Endothelial cell of umbilical vein (primary cell): ENCODE measurements at regions not wholly inside any gene's neighbourhood (a gene's known extent, or its start where the extent isn't known, plus 50 kb on each side); places are given as distances from the start of the nearest gene placed in this dataset.

Source experiments
- BruUV-seq: library from RNA; stranded (reverse); fragments of 400-500 nt; replicated peaks from 2 replicates; lab custom pipeline; 2021; lab: Mats Ljungman, UMichigan
- CTCF ChIA-PET: fragments of 300-600, 350-600 bp; sonication (Branson Sonifier 250); formaldehyde crosslinking; loops from one replicate; lab custom pipeline; 2021; ENCODE audit warnings: antibody characterized with exemption, inconsistent platforms; lab: Charles Lee
- POLR2A ChIA-PET: fragments of 300-600, 350-600 bp; sonication (Branson Sonifier 250); formaldehyde crosslinking; loops from one replicate; lab custom pipeline; 2021; ENCODE audit warnings: antibody characterized with exemption, inconsistent platforms; lab: Charles Lee
- DNase-seq: peaks from one replicate; pipeline ENCODE4 v3.0.0-alpha.2; 2011; ENCODE audit warnings: low read depth, low spot score
- FAIRE-seq: peaks from 2 replicates; lab custom pipeline; 2011; peaks lifted over from hg19 to GRCh38; lab: Jason Lieb, UNC
- H2AFZ ChIP-seq: 2 replicates; pipeline ENCODE4 v1.6.0; 2012; ENCODE audit warnings: low read depth, low read length, control low read depth, inconsistent platforms
- H3K27ac ChIP-seq: 2 replicates; pipeline ENCODE4 v1.5.1; 2011; ENCODE audit warnings: low read depth, mild to moderate bottlenecking, control low read depth, low read length, moderate library complexity; ENCODE audit not compliant: insufficient read depth
- H3K27me3 ChIP-seq, 2 experiments: 2 replicates each; pipeline versions ENCODE4 v1.6.0 to v1.6.1; 2011; ENCODE audit warnings: low read length in 2 of 2, mixed read lengths in 1 of 2; ENCODE audit not compliant: control insufficient read depth in 2 of 2, insufficient read depth in 2 of 2
- H3K36me3 ChIP-seq, 2 experiments: 2 replicates in 1 of 2; 3 replicates in 1 of 2; pipeline ENCODE4 v1.5.1; 2011; ENCODE audit warnings: low read length in 2 of 2, mild to moderate bottlenecking in 1 of 2, moderate library complexity in 1 of 2; ENCODE audit not compliant: control insufficient read depth in 2 of 2, insufficient read depth in 2 of 2; ENCODE audit errors: extremely low read depth in 1 of 2
- H3K4me1 ChIP-seq: 3 replicates; pipeline ENCODE4 v1.5.1; 2011; ENCODE audit warnings: mild to moderate bottlenecking, low read length; ENCODE audit not compliant: control insufficient read depth, insufficient read depth; ENCODE audit errors: extremely low read depth
- H3K4me2 ChIP-seq: 2 replicates; pipeline ENCODE4 v1.6.1; 2011; ENCODE audit warnings: low read length, control low read depth, mixed read lengths; ENCODE audit not compliant: insufficient read depth
- H3K4me3 ChIP-seq, 3 experiments: fragments of 200-600 bp in 1 of 3; sonication (generic), shearing (Covaris generic) in 1 of 3; replicated peaks in 1 of 3; 2 replicates each; pipeline ENCODE4 v1.5.1; 2011 to 2016; ENCODE audit warnings: control low read depth in 3 of 3, low read length in 3 of 3, mild to moderate bottlenecking in 2 of 3, inconsistent platforms in 1 of 3, low read depth in 1 of 3, moderate library complexity in 1 of 3; ENCODE audit not compliant: insufficient read depth in 1 of 3
- H3K79me2 ChIP-seq: 2 replicates; pipeline ENCODE4 v1.6.0; 2012; ENCODE audit warnings: low read length, inconsistent platforms; ENCODE audit not compliant: control insufficient read depth, insufficient read depth
- H3K9ac ChIP-seq: replicated peaks from 2 replicates; pipeline ENCODE3; 2011; ENCODE audit warnings: low read length, control low read depth; ENCODE audit not compliant: insufficient read depth; ENCODE audit errors: extremely low read depth
- H3K9me1 ChIP-seq: replicated peaks from 3 replicates; pipeline ENCODE4 v1.6.0; 2011; ENCODE audit warnings: mild to moderate bottlenecking, low read length; ENCODE audit not compliant: control insufficient read depth, insufficient read depth; ENCODE audit errors: extremely low read depth
- H3K9me3 ChIP-seq: replicated peaks from 2 replicates; pipeline ENCODE4 v1.5.1; 2012; ENCODE audit warnings: low read length, inconsistent platforms; ENCODE audit not compliant: control insufficient read depth, insufficient read depth
- H4K20me1 ChIP-seq: replicated peaks from 2 replicates; pipeline ENCODE3; 2011; ENCODE audit warnings: mild to moderate bottlenecking, low read length; ENCODE audit not compliant: control insufficient read depth, insufficient read depth; ENCODE audit errors: extremely low read depth
- EZH2 ChIP-seq: IDR thresholded peaks from 2 replicates; pipeline ENCODE4 v1.6.1; 2012; ENCODE audit warnings: borderline replicate concordance, low read depth, mild to moderate bottlenecking, moderate library complexity, low read length, inconsistent platforms; ENCODE audit not compliant: severe bottlenecking
- FOS ChIP-seq: IDR thresholded peaks from 2 replicates; pipeline ENCODE4 v1.6.1; 2011; ENCODE audit warnings: mild to moderate bottlenecking, low read length, moderate library complexity, borderline replicate concordance; ENCODE audit not compliant: insufficient read depth
- GATA2 ChIP-seq: IDR thresholded peaks from 2 replicates; pipeline ENCODE4 v1.7.0; 2011; ENCODE audit warnings: low read depth, mild to moderate bottlenecking, moderate library complexity, mixed read lengths, low read length; ENCODE audit not compliant: insufficient read length, insufficient read depth
- JUN ChIP-seq: IDR thresholded peaks from 2 replicates; pipeline ENCODE4 v1.6.1; 2011; ENCODE audit warnings: borderline replicate concordance, low read depth; ENCODE audit not compliant: insufficient read length, insufficient read depth
- MYC ChIP-seq: IDR thresholded peaks from one replicate; pipeline ENCODE4 v1.6.1; 2011; ENCODE audit warnings: mild to moderate bottlenecking, low read depth, low read length
- POLR2A ChIP-seq: IDR thresholded peaks from 2 replicates; pipeline ENCODE4 v1.6.1; 2012; ENCODE audit warnings: low read depth, mild to moderate bottlenecking, control low read depth, low read length
- POLR2AphosphoS5 ChIP-seq: IDR thresholded peaks from 2 replicates; pipeline ENCODE4 v1.6.1; 2012; ENCODE audit warnings: low read depth, mild to moderate bottlenecking, control low read depth, low read length, moderate library complexity; ENCODE audit not compliant: insufficient read depth
- dilution Hi-C: fragments of 300-500 bp; cut with MboI; formaldehyde crosslinking; loops from one replicate; pipeline ENCODE4 v1.15.0; 2019; ENCODE audit warnings: low sequenced_read_pairs; ENCODE audit not compliant: extremely low pct_ligation_motif_present
- intact Hi-C: fragments of 100-400 bp; cut with micrococcal nuclease; formaldehyde crosslinking; loops from one replicate; pipeline ENCODE4 v1.10.0; 2022
- TF ChIP-seq, protein P1 (sequence below), 2 donors: IDR thresholded peaks; 1 replicate in 1 of 2; 2 replicates in 1 of 2; pipeline ENCODE4 v1.5.1; 2011; ENCODE audit warnings: low read length in 2 of 2, mild to moderate bottlenecking in 2 of 2, moderate library complexity in 2 of 2, control low read depth in 1 of 2, inconsistent platforms in 1 of 2, low read depth in 1 of 2; ENCODE audit not compliant: insufficient read depth in 1 of 2; ENCODE audit errors: extremely low read depth in 1 of 2

DNA sequence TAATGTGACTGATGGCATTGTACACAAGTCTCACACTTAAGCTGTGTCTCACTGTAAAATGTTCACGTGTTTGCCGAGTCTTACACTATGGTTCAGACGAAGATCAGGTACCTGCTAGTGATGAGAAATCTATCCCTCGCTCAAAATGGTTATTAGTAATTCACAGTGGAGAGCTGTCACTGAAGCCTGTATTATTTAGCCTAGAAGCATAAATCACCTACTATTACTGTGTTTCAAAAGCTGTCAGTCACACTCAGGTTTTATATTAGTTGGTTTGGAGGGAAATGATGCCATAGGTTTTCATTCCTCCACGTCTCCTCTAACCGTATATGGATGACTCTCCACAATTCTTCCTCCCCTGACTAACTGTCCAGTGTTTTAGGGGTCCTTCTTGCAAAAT is 292.4 kb upstream of the ZEB2 start:
- Histone ChIP-seq H3K9ac (no peak overlapping the region), H3K4me2 (no peak overlapping the region), H3K79me2 (no peaks in the 10 kb centered on the region), H4K20me1 (no peaks in the 10 kb centered on the region), H3K4me1 (no peaks in the 10 kb centered on the region), H3K27ac (no peak overlapping the region), H3K4me3 (no peak overlapping the region), H2AFZ (no peak overlapping the region), H3K36me3 (no peaks in the 10 kb centered on the region), H3K27me3 (no peaks in the 10 kb centered on the region), H3K9me3 (no peaks in the 10 kb centered on the region), H3K9me1 (no peaks in the 10 kb centered on the region)
- TF ChIP-seq EZH2 (no peak), MYC (no peak), FOS (no peak), JUN (no peak), POLR2A (no peak)
- TF ChIP-seq, protein P1, sequence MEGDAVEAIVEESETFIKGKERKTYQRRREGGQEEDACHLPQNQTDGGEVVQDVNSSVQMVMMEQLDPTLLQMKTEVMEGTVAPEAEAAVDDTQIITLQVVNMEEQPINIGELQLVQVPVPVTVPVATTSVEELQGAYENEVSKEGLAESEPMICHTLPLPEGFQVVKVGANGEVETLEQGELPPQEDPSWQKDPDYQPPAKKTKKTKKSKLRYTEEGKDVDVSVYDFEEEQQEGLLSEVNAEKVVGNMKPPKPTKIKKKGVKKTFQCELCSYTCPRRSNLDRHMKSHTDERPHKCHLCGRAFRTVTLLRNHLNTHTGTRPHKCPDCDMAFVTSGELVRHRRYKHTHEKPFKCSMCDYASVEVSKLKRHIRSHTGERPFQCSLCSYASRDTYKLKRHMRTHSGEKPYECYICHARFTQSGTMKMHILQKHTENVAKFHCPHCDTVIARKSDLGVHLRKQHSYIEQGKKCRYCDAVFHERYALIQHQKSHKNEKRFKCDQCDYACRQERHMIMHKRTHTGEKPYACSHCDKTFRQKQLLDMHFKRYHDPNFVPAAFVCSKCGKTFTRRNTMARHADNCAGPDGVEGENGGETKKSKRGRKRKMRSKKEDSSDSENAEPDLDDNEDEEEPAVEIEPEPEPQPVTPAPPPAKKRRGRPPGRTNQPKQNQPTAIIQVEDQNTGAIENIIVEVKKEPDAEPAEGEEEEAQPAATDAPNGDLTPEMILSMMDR (IDR thresholded peaks at IDR 0.05; ENCODE audit: extremely low read depth in 1 of 2, insufficient read depth in 1 of 2, low read depth in 1 of 2, low read length in 2 of 2): no peak
- FAIRE-seq (no peak), DNase-seq (no peak)
- no TSS peak for BruUV-seq
- ChIA-PET CTCF (no interaction called here), POLR2A (no interaction called here)
- dilution Hi-C loops (no loop called here), intact Hi-C loops (no loop called here)

DNA sequence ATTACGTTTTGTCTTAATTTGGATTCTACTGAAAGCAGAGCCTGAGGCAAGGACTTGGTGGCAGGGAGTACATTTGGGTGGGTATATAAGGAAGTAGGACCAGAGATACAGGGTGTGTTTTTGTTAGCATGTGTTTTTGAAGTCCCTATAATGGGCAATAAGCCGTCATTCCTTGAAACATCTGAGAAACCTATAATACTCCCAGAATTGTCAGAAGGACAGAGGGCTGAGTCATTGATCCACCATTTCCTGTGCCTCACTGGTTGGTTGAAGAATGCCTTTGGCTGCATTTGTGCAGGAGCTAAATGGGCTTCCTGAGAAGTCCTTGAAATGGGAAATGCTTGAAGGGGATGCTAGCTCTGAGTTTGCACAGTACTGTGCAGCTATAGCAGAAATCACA is 281.8 kb upstream of the ZEB2 start:
- intact Hi-C loops: loop anchor here (10.0 kb wide), 1 partner anchor 683 kb away; no protein-coding TSS in a partner anchor
- POLR2A ChIA-PET: no interaction called here

More for the DNA sequence above, 281.8 kb upstream of the ZEB2 start:
- H3K27me3 ChIP-seq: no peaks in the 10 kb centered on the region
- no peaks in the 10 kb centered on the region for H3K79me2 ChIP-seq
- dilution Hi-C loops: no loop called here
- TF ChIP-seq POLR2AphosphoS5 (peak; percentile 46), FOS (peak; percentile 89), GATA2 (no peak), JUN (peak; percentile 87)
- no peaks in the 10 kb centered on the region for H3K9me3 ChIP-seq
- H3K4me2 ChIP-seq: no peak overlapping the region
- peak overlapping the region; percentile 16 for H3K27ac ChIP-seq
- H3K36me3 ChIP-seq: no peaks in the 10 kb centered on the region
- peaks cover 10% of the 10 kb centered on the region for H3K4me1 ChIP-seq
- no peaks in the 10 kb centered on the region for H4K20me1 ChIP-seq
- peak; percentile 94 for FAIRE-seq
- no peak overlapping the region for H3K4me3 ChIP-seq
- BruUV-seq: no TSS peak
- CTCF ChIA-PET: interaction anchor here (0.6 kb wide), 1 partner anchor 12 kb away, joined by 3 read pairs; no protein-coding TSS in a partner anchor
- H2AFZ ChIP-seq: peak overlapping the region; percentile 21
- no peaks in the 10 kb centered on the region for H3K9me1 ChIP-seq
- H3K9ac ChIP-seq: no peak overlapping the region
- DNase-seq: peak; percentile 77
